GM19455 (cell line): ENCODE measurements at regions not wholly inside any gene's neighbourhood (a gene's known extent, or its start where the extent isn't known, plus 50 kb on each side); places are given as distances from the start of the nearest gene placed in this dataset.
"Not testable (repeated sequence)": the region's sequence is repeated elsewhere in the genome, so short reads cannot be mapped to it uniquely, and the experiment has no call there.

Experiments used
- ATAC-seq: cut with Tn5 transposase; IDR thresholded peaks from one replicate; pipeline ENCODE4 v1.9.1; 2021; ENCODE audit not compliant: unreplicated experiment

DNA sequence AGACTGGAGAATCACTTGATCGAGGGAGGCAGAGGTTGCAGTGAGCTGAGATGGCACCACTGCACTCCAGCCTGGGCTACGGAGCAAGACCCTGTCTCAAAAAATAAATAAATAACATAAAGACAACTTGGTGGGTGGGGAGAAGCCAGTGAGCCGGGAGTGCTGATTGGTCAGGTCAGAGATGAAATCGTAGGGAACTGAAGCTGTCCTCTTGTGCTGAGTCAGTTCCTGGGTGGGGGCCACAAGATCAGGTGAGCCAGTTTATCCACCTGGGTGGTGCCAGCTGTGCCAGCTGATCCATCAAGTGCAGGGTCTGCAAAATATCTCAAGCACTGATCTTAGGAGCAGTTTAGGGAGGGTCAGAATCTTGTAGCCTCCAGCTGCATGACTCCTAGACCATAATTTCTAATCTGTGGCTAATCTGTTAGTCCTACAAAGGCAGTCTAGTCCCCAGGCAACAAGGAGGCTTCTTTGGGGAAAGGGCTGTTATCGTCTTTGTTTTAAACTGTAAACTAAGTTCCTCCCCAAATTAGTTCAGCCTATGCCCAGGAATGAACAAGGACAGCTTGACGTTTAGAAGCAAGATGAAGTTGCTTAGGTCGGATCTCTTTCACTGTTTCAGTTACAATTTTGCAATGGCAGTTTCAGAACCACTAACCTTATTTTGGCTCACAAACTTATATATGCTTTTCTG is 221.5 kb upstream of the MYLIP start:
- not testable (repeated sequence) for ATAC-seq

GRCh38 chr6:15906420-15907016 is 222.4 kb upstream of the MYLIP start:
- no peak for ATAC-seq

- ATAC-seq: no peak
Observed at GRCh38 chr6:15905488-15906419, 223.1 kb upstream of the MYLIP start.

DNA sequence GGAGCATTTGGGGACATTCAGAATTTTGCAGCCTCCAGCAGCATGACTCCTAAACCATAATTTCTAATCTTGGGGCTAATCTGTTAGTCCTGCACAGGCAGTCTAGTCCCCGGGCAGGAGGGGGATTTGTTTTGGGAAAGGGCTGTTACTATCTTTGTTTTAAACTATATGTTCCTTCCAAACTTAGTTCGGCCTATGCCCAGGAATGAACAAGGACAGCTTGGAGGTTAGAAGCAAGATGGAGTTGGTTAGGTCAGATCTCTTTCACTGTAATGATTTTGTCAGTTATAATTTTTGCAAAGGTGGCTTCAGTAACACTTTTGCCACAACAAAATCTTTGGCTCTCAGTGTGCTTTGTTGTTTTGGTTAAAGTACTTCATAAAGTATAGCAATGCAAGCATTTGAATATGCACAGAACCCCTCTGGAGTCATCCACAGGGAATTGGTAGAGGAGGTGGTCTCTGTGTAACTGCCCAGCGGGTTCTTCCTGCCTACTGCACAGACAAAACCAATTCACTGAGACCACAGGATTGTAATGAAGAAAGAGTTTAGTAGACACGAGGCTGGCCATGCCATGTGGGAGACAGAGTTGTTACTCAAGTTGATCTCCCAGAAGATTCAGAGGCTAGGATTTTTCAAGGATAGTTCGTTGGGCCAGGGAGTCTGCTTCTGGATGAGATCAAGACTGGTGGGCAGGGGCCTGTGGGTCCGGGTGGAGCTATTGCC is 224.1 kb upstream of the MYLIP start:
- ATAC-seq: no peak

- ATAC-seq: peak; percentile 94
Observed at GRCh38 chr6:15901141-15902115, 227.5 kb upstream of the MYLIP start.

DNA sequence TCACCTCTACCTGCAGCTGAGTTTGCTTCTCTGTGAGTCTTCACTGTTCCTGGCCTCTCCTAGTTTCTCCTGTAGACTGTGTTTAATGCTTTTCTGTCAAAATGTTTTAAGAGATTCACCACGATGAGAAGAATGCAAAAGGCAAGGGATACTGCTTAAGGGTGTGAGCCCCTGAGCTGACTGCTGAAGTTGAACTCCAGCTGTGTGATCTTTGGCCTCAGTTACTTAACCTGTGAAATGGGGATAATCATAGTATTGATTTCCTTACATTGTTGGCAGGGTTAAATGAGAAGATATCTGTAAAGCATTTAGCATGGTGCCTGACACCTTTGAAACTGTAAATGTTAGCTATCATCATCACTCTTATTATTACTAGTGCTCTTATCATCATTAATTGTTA is 230.2 kb upstream of the MYLIP start:
- no peak for ATAC-seq

GRCh38 chr6:15897063-15897876 is 231.6 kb upstream of the MYLIP start:
- no peak for ATAC-seq

DNA sequence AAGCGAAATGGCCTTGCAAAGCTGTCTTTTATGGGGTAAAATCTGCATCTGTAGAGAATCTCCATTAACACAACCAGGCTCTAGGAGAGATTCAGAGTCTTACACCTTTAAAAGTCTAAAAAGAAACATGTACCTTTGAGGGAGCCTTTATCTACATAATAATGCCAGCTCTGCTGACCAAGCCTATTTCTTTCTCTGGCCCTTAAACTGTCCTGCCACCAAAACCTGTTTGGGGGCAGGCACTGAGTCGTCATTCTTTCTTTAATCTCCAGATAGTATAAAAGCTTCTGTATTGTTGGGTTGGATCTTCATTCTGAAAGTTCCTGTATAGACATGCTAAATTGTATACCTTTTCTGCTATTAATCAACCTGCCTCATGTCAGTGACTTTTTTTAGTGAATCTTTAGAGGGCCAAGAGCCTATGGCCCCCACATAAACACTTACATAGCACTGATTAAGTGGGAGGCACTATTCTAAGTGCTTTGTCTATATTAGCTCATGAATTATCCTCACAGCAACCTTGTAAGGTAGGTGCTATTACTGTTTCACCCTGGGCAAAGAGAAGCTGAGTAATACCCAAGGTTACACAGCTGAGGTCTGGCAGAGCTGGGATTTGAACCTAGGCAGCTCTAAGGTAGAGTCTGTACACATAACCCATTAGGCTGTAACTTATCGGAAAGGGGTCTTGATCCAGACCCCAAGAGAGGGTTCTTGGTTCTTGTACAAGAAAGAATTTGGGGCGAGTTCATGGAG is 232.3 kb upstream of the DTNBP1 start:
- ATAC-seq: no peak

DNA sequence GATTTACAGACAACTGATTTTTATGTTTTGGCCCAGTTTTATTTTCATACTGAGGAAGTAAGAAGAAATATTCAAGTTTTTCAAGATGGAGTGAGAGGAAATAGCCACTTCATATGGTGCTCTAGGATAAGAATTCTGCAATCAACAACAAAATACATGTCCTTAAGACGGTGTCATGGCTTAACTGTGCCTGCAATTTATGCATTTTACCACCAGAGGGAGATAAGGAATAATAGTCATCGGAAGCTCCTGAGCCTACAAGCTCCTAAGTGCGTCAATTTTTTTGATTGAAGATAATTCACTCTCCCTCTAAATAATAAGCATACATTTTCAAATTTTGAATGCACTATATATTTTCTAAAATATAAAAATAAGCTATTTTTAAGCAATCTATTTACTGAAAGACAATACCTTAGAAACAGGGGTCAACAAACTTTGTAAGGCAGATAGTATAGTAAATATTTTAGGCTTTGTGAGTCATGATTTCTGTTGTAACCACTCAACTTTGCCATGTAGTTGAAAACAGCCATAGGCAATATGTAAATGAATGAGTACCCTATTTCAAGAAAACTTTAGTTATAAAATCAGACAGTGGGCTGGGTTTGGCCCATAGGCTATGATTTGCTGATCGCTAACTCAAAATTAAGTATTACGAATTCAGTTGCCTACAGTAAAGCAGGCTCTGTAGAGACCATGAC is 230.9 kb upstream of the DTNBP1 start:
- ATAC-seq: no peak

DNA sequence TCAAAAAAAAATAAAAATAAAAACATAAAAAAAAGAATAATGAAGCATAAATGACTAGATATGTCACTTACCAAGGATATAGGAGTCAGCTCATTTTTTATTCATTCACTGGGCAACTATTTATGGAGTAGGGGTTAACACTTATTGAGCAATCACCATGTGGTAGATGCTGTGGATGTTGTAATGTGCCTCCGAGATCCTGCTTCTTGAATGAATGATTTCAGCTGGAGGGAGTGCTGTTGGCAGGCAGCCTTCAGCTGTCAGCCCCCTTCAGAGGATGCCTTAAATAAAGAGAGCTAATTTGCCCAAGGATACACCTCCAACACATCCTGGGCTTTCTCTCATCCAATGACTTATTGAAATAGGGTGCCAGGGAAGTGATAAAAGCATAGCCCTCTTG is 229.5 kb upstream of the DTNBP1 start:
- ATAC-seq: no peak

DNA sequence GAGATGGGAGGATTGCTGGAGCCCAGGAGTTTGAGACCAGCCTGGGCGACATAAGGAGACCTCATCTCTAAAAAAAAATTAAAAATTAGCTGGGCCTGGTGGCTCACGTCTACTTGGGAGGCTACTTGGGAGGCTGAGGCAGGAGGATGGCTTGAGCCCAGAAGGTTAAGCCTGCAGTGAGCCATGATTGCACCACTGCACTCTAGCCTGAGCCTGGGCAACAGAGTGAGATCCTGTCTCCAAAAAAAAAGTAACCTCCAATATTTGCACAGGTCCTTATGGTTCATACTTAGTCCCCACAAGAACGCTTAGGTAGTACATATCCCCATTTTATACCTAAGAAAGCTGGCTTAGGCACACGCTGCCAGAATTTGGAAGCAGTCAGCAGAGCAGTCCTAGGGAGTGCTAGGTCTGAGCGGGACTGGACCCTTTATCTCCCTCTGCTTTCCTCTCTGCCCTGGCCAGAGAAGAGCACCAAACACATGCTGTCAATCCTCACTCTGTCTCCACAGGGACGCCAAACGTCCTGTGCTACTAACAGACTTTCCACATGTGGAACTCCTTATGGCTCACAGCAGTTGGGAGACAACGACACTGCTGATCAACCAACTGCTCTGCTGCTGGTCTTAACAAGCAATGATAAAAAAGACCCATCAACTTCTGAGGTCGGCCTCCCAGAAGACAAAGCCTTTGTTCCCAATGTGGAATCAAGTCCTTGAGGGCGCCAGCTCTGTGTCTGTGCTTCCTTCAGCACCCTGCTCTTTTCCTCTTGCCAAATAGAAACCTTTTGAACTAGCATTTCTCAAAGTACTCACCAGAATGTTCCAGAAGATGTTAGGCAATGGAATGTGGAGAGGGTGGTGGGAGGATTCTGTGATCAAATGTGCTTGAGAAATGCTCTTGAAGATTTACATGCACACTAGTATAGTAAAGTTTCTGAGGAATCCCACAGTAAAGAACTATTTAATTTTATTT is 226.3 kb upstream of the DTNBP1 start:
- ATAC-seq: no peak

GRCh38 chr6:15887491-15888461 is 224.9 kb upstream of the DTNBP1 start:
- no peak for ATAC-seq

DNA sequence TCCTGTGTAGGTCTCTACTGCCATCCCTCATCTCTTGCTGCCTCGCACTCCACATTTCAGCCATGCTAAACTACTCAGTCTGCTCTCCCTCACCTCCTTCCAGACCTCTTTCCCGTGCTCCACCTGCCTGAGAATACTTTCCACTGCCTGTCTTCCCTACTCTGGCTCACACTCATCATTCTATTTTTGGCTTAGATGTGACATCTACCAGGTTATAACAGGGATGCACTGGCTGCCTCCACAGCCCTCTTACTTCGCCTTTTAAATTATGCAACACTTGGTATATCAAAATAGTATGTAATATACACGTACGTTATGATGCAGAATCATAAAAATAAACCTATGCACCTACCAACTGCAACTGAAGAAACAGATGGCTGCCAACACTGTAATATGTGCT is 222.8 kb upstream of the DTNBP1 start:
- ATAC-seq: no peak

DNA sequence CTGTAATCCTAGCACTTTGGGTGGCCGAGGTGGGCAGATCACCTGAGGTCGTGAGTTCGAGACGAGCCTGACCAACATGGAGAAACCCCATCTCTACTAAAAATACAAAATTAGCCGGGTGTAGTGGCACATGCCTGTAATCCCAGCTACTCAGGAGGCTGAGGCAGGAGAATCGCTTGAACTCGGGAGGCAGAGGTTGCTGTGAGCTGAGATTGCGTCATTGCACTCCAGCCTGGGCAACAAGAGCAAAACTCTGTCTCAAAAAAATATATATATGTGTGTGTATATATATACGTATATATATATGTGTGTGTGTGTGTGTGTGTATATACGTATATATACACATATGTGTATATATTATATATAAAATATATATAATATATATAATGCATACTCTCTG is 220.8 kb upstream of the DTNBP1 start:
- ATAC-seq: not testable (repeated sequence)

DNA sequence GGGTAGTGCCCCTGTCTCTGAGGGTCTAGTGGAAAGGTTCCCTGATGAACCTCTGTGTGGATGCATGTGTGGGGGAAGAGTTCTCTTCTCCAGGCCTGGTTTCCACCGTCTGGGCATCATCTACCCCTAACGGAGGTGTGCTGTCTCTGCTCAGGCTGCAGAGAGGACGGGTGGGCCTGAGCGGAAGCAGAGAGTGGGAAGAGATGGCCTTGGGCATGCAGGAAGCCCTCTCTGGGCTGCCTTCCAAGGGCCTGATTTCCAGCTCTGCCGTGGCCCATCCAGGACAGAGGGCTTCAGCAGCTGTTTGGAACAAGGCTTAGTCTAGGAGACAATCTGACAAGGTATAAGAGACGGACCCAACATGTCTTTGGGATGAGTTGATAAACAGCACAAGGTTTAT is 220.1 kb upstream of the DTNBP1 start:
- ATAC-seq: no peak

DNA sequence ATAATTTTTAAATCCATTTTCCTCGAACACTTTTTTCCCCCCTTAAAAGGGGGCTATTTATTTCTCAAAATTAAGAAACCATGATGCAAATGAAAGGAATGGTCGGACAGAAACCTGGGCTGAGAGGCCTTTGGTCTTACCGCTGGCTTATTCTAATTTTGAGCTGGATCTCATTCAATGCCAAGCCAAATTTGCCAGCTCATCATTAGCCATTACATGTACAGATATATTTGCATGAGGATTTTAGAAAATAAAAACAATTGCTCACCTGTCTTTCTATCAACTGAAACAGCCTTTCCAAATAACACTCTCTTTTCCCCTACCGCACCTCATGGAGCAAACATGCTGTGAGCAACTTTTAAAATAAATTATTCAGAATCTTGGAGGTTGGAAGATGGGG is 219.5 kb upstream of the DTNBP1 start:
- ATAC-seq: no peak
